GM18502 (cell line): ENCODE measurements at regions not wholly inside any gene's neighbourhood (a gene's known extent, or its start where the extent isn't known, plus 50 kb on each side); places are given as distances from the start of the nearest gene placed in this dataset.

Source experiments
- ATAC-seq: cut with Tn5 transposase; IDR thresholded peaks from one replicate; pipeline ENCODE4 v1.9.1; 2021; ENCODE audit warnings: mild to moderate bottlenecking; ENCODE audit not compliant: unreplicated experiment, poor library complexity

GRCh38 chr12:22978962-22979361 lies 354.0 kb downstream of the ETNK1 start:
- ATAC-seq = no peak

DNA sequence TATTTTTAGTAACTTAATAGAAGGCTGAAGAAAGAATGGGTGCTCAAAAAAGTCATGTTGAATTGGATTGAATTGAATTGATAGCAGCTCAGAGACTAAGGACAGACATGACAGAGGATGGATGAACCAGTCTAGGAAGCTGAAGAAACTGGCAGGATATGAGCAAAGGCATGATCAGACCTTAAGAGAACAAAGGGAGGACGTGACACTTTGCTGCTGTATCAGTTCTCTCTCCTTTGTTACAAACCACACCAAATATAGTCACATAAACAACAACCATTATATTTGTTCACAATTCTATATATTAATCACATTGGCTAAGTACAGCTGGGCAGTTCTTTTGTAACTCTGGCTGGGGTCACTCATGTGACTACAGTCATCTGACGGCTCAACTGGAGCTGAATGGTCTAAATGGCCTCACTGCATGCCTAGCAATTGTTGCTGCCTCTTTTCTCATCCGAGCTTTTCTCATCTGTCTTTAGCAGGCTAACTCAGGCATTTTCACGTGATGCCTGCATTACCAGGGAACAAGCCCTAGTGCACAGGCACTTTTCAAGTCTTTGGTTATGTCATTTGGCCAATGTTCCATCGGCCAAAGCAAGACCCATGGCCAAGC lies 355.0 kb downstream of the ETNK1 start:
- no peak for ATAC-seq

DNA sequence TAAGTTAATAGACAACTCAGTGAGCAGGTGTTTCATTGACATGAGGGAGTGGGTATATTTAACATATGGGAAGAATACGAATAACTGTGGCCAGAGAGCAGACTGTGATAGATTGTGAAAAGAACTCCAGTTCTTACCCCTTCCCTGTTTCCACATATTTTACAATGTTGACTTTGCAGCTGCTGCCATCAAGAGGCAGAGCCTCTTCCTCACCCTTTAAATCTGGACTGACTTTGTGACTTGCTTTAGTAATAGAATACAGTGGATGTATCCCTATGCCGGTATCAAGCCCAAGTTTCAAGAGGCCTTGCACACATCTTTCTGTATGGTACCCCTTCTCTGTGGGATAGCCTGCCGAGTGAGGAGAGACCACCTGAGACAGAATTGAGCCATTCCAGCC lies 356.7 kb downstream of the ETNK1 start:
- no peak for ATAC-seq

DNA sequence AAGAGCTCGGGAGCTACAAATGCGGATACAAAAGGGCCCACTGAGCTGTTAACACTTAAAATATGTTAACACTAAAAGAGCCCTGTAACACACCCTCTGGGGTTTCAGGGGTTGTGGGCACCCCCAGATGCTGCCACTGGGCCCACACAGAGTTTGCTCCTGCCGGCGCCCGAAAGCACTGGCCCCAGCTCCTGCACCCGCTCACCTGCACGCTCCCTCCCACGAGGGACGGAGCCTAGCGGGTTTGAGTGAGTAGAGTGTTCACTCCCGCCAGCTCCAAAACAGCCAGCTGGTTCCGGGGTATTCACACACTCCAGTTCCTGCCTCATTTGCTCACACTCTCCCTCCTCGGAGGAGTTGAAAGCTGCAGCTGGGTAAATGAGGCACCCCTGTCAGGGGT lies 357.7 kb downstream of the ETNK1 start:
- no peak for ATAC-seq

- ATAC-seq = no peak
Observed at GRCh38 chr12:22986997-22987396, 362.0 kb downstream of the ETNK1 start.

DNA sequence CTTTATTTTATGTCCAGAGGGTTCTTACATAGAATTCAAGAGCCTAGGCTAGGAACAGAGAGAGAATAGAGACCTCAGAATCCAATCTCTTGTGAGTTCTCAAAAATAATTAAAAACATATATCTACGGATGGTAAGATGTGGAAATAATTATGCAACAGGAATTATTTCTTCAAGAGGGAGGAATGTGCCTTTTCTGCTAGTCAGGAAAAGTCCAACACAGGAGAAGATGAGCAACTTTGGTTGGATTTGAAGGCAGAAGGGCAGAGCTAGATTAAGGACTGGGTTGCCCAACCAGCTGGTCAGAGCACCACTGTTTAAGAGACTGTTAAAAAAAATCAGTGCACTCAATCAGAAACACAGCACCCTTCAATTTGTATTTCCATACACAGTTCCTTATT lies 365.5 kb downstream of the ETNK1 start:
- ATAC-seq = no peak

DNA sequence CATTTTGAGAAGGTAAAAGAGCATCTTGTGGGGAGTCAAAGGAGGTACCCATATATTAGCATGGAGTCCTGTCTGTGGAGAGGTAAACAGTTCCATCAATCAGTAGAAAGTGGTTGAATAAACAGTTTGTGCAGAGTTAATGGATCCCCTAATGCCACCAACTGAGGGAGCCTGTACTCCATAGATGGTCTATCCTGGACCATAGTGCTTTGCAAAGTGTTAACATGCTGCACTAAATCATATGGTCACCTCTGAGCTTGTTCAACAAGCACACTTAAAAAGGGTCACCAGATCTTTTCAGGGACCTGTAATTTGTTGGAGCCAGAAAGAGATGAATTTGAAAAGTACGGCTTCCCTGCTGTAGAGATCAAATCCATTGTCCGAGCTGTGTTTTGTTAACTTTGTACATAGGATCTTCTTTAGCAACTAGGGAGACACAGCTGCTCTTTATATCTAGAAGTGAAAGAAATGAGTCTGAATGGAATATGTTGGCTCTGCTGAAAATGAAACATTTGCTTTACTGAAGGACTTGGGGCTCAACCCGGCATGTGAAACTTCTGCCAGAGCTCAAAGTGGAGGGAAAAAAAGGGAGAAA lies 366.4 kb downstream of the ETNK1 start:
- ATAC-seq = no peak

- no peak for ATAC-seq
Observed at GRCh38 chr12:22993609-22994315, 368.8 kb downstream of the ETNK1 start.

DNA sequence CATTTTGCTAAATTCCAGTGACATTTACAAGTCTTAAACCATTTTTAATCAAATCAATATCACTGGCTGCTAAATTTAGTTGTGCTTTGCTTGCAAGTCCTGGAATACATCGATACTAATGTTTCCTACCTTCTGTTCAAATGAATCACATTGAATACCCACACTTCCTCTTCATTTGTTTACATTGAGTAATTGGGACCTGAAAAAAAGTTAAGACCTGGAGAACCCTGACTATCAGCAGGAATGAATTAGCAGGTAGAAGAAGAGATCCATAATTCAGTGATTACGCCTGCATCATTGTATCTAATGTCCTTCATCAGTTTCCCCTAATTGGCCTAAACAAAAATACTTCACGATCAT lies 369.3 kb downstream of the ETNK1 start:
- ATAC-seq = no peak

DNA sequence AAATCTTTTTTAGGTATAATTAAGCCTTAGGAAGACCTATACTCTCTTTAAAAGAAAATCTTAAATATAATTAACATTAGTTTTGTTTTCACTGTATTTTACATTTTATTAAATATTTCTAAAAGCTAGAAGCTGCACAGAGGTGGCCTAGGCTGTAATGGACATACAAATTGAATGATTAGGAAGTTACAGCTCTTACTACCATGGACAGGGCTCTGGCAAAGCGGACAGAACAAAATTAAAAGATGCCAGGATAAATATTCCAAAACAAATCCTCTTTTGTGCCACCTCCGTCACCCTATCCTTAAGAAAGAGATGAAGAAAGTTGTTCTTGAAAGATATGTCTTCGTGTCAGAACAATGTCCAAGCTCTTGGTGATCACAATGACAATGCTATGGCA lies 376.5 kb downstream of the ETNK1 start:
- ATAC-seq = no peak

GRCh38 chr12:23002381-23002780 lies 377.4 kb downstream of the ETNK1 start:
- ATAC-seq = no peak

- ATAC-seq = no peak
Observed at GRCh38 chr12:23004473-23005020, 379.6 kb downstream of the ETNK1 start.

DNA sequence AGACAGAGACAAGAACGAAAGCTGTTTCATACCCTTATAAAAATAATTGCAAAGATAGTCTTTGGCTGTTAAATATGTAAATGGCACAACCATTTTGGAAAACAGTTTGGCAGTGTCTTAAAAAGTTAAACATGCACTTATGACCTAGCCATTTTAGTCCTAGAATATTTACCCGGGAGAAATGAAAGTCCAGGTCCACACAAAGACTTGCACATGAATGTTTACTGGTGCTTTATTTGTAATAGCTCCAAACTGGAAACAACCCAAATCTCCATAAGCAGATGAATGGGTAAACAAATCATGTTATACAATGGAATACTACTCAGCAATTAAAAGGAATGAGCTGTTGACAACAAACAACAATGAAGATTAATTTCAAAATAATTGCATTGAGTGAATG lies 380.4 kb downstream of the ETNK1 start:
- ATAC-seq = no peak

DNA sequence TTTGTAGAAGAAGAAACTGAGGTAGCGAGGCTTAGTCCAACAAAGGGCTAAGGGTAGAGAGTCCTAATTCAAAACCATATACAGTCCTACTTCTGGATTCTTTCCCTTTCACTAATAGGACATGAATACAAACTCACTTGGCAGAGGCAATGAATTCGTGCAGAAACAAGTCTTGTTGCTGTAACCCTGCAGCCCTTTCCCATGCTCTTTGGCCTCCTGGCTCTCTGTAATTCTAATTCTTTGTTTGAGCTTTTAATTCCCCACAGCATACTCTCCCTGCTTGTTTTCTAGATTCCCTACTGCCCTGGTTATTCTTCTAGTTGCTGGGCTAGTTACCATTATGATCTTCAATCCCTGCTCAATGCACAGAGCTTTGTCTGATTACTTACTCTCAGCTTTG lies 381.4 kb downstream of the ETNK1 start:
- no peak for ATAC-seq

GRCh38 chr12:23008623-23009022 lies 383.7 kb downstream of the ETNK1 start:
- ATAC-seq = no peak

DNA sequence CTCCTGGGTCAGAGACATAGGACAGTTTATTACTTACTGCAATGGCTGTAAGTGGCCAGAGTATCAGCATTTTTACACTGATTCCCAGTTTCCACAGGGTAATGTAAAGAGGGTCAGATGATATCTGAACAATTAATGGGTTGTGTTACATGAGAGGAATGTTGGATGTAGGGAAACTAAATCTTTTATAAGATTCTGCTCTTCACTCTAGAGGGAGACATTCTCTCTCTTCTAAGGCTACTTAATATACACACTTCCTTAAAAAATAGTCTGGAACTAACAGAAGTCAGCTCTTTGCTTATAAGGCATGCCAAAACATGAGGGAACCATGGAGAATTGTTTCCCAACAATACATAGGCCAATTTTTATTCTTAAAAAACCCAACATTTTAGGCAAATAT lies 389.8 kb downstream of the ETNK1 start:
- ATAC-seq = no peak

- no peak for ATAC-seq
Observed at GRCh38 chr12:23025372-23026016, 400.5 kb downstream of the ETNK1 start.

- ATAC-seq = no peak
Observed at GRCh38 chr12:23028158-23028802, 403.3 kb downstream of the ETNK1 start.

- no peak for ATAC-seq
Observed at GRCh38 chr12:23029185-23029584, 404.2 kb downstream of the ETNK1 start.

- ATAC-seq = no peak
Observed at GRCh38 chr12:23039834-23040233, 414.9 kb downstream of the ETNK1 start.

GRCh38 chr12:23041774-23042173 lies 416.8 kb downstream of the ETNK1 start:
- ATAC-seq = no peak
